Neural crest cell (in vitro differentiated cells): ENCODE measurements at regions not wholly inside any gene's neighbourhood (a gene's known extent, or its start where the extent isn't known, plus 50 kb on each side); places are given as distances from the start of the nearest gene placed in this dataset.
A peak's percentile ranks its signal among the peaks of the same experiment; 100 is the strongest.

Source experiments
- DNase-seq: peaks from one replicate; pipeline ENCODE4 v3.0.0; 2021; ENCODE audit warnings: low read depth, mixed read lengths, low spot score
- H3K27ac Mint-ChIP-seq: one replicate; pipeline ENCODE4 v1.8.0; 2021; ENCODE audit warnings: mild to moderate bottlenecking, mixed read lengths; ENCODE audit not compliant: unreplicated experiment
- H3K27me3 Mint-ChIP-seq: 2 replicates; pipeline ENCODE4 v1.8.0; 2021; ENCODE audit warnings: low read depth, mild to moderate bottlenecking, mixed read lengths
- H3K36me3 Mint-ChIP-seq: 2 replicates; pipeline ENCODE4 v1.8.0; 2021; ENCODE audit warnings: low read depth, mild to moderate bottlenecking, mixed read lengths
- H3K4me1 Mint-ChIP-seq: 2 replicates; pipeline ENCODE4 v1.8.0; 2021; ENCODE audit warnings: mixed read lengths
- H3K4me3 Mint-ChIP-seq: one replicate; pipeline ENCODE4 v1.8.0; 2021; ENCODE audit warnings: mild to moderate bottlenecking, mixed read lengths
- H3K9me3 Mint-ChIP-seq: 2 replicates; pipeline ENCODE4 v1.8.0; 2021; ENCODE audit warnings: mixed read lengths
- TF ChIP-seq, protein P1 (sequence below): fragments of 200-600 bp; sonication (generic); conservative IDR thresholded peaks from 2 replicates; pipeline ENCODE4 v1.5.0; 2021; ENCODE audit warnings: antibody characterized with exemption, mild to moderate bottlenecking

DNA sequence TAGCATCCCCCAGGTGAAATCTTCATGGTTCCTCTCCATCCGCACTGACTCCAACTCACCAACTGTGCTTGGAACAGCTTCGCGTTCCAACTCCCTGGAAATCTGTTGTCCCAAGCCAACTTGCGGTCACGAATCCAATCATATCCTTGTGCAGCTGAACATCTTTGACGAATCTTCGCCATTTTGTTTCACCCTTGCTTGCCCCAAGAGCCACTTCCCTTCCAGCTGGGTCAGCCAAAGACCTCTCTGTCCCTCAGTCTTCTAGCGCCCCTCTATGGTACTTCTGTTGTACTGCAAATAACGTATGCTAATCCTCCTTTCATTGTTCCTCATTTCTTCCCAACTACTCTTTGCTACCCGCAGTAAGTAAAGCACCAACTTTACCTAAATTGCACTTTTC, 61.0 kb upstream of the TARS1 start:
- TF ChIP-seq, protein P1, sequence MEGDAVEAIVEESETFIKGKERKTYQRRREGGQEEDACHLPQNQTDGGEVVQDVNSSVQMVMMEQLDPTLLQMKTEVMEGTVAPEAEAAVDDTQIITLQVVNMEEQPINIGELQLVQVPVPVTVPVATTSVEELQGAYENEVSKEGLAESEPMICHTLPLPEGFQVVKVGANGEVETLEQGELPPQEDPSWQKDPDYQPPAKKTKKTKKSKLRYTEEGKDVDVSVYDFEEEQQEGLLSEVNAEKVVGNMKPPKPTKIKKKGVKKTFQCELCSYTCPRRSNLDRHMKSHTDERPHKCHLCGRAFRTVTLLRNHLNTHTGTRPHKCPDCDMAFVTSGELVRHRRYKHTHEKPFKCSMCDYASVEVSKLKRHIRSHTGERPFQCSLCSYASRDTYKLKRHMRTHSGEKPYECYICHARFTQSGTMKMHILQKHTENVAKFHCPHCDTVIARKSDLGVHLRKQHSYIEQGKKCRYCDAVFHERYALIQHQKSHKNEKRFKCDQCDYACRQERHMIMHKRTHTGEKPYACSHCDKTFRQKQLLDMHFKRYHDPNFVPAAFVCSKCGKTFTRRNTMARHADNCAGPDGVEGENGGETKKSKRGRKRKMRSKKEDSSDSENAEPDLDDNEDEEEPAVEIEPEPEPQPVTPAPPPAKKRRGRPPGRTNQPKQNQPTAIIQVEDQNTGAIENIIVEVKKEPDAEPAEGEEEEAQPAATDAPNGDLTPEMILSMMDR = peak; percentile 50
- Mint-ChIP-seq H3K27ac (no peak overlapping the region), H3K4me1 (no peaks in the 10 kb centered on the region), H3K36me3 (peaks cover 5% of the 10 kb centered on the region), H3K9me3 (peaks cover 16% of the 10 kb centered on the region), H3K4me3 (no peak overlapping the region), H3K27me3 (no peaks in the 10 kb centered on the region)
- no peak for DNase-seq

DNA sequence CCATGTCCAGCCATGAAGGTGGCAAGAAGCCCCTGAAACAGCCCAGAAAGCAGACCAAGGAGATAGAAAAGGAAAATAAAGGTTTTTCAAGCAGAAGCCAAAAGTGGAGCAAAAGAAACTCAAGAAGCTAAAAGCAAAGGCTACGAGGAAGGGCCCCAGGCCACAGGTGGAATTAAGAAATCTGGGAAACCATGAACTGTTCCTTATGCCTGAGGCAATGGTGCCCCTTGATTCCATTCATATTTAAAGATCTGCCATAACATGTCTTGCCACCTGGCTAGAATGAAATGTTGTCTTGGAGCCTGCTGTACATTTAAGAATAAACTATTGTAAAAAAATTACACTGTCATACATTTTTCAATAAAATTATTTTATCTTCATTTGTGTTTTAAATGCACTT, 59.5 kb upstream of the TARS1 start:
- no peak overlapping the region for H3K4me3 Mint-ChIP-seq
- peaks cover 13% of the 10 kb centered on the region for H3K36me3 Mint-ChIP-seq
- H3K27ac Mint-ChIP-seq = no peak overlapping the region
- H3K27me3 Mint-ChIP-seq = no peaks in the 10 kb centered on the region
- TF ChIP-seq, protein P1 = no peak
- peaks cover 25% of the 10 kb centered on the region for H3K9me3 Mint-ChIP-seq
- DNase-seq = no peak
- H3K4me1 Mint-ChIP-seq = no peaks in the 10 kb centered on the region
